ENCODE measurements at regions not wholly inside any gene's neighbourhood (a gene's known extent, or its start where the extent isn't known, plus 50 kb on each side); places are given as distances from the start of the nearest gene placed in this dataset.

- no peak for DNase-seq
- Histone ChIP-seq H3K4me3 (replicated peaks in 1 of 3) (no peak overlapping the region), H3K9me3 (no peaks in the 10 kb centered on the region), H3K27ac (no peak overlapping the region), H3K4me1 (no peaks in the 10 kb centered on the region), H3K36me3 (no peaks in the 10 kb centered on the region), H3K27me3 (no peaks in the 10 kb centered on the region)
- 45 to 57% methylated on average over 1 of the region's 1 CpG for WGBS, 2 donors
- intact Hi-C loops (cut with DNase I) = no loop called here
- TF ChIP-seq POLR2A (IDR thresholded peaks at IDR 0.05) (no peak), CTCF (IDR thresholded peaks at IDR 0.05) (no peak)
These were observed 176.8 kb upstream of the AGR3 start for GRCh38 chr7:17058568-17058967.

- intact Hi-C loops (cut with DNase I) = no loop called here
- Histone ChIP-seq H3K9me3 (no peaks in the 10 kb centered on the region), H3K27ac (no peak overlapping the region), H3K27me3 (no peaks in the 10 kb centered on the region), H3K4me3 (replicated peaks in 1 of 3) (no peak overlapping the region), H3K4me1 (no peaks in the 10 kb centered on the region), H3K36me3 (no peaks in the 10 kb centered on the region)
- TF ChIP-seq CTCF (IDR thresholded peaks at IDR 0.05) (no peak), POLR2A (IDR thresholded peaks at IDR 0.05) (no peak)
- no peak for DNase-seq
- 92 to 93% methylated on average over 3 of the region's 3 CpGs for whole genome bisulfite sequencing, 2 donors
These were observed 178.3 kb upstream of the AGR3 start for GRCh38 chr7:17060051-17060450.

- no peak overlapping the region for H3K4me3 ChIP-seq (replicated peaks in 1 of 3)
- intact Hi-C loops (cut with DNase I) = no loop called here
- no peak for TF ChIP-seq CTCF (IDR thresholded peaks at IDR 0.05)
- TF ChIP-seq POLR2A (IDR thresholded peaks at IDR 0.05) = no peak
- H3K27ac ChIP-seq = no peak overlapping the region
- DNase-seq = no peak
- no peaks in the 10 kb centered on the region for H3K9me3 ChIP-seq
- no peaks in the 10 kb centered on the region for H3K4me1 ChIP-seq
- no peaks in the 10 kb centered on the region for H3K36me3 ChIP-seq
- no peaks in the 10 kb centered on the region for H3K27me3 ChIP-seq
- WGBS, 2 donors = 88% methylated on average over 2 of the region's 2 CpGs
These were observed 179.7 kb upstream of the AGR3 start for GRCh38 chr7:17061443-17061842.

GRCh38 chr7:17062151-17063044 lies 180.6 kb upstream of the AGR3 start:
- Histone ChIP-seq H3K36me3 (no peaks in the 10 kb centered on the region), H3K9me3 (no peaks in the 10 kb centered on the region), H3K4me1 (no peaks in the 10 kb centered on the region), H3K27me3 (no peaks in the 10 kb centered on the region), H3K4me3 (replicated peaks in 1 of 3) (no peak overlapping the region), H3K27ac (no peak overlapping the region)
- WGBS, 2 donors = 77 to 79% methylated on average over 5 of the region's 5 CpGs
- DNase-seq = no peak
- intact Hi-C loops (cut with DNase I) = no loop called here
- TF ChIP-seq POLR2A (IDR thresholded peaks at IDR 0.05) = no peak
- TF ChIP-seq CTCF (IDR thresholded peaks at IDR 0.05) = no peak

GRCh38 chr7:17063045-17063383 lies 181.2 kb upstream of the AGR3 start:
- TF ChIP-seq CTCF (IDR thresholded peaks at IDR 0.05) = no peak
- TF ChIP-seq POLR2A (IDR thresholded peaks at IDR 0.05) = no peak
- Histone ChIP-seq H3K9me3 (no peaks in the 10 kb centered on the region), H3K27ac (no peak overlapping the region), H3K36me3 (no peaks in the 10 kb centered on the region), H3K4me3 (replicated peaks in 1 of 3) (no peak overlapping the region), H3K4me1 (no peaks in the 10 kb centered on the region), H3K27me3 (no peaks in the 10 kb centered on the region)
- intact Hi-C loops (cut with DNase I) = no loop called here
- no peak for DNase-seq

Data from thyroid gland (tissue), 4 donors.